ENCODE measurements at regions not wholly inside any gene's neighbourhood (a gene's known extent, or its start where the extent isn't known, plus 50 kb on each side); places are given as distances from the start of the nearest gene placed in this dataset.

- no peak for TF ChIP-seq POLR2AphosphoS5 (IDR thresholded peaks at IDR 0.05; ENCODE audit: borderline replicate concordance, low read depth, low read length)
- TF ChIP-seq EZH2 (IDR thresholded peaks at IDR 0.05), result no peak
Observed at GRCh38 chr1:93784538-93784937, 94.5 kb downstream of the DNTTIP2 start.
